NCI-H1694 (cell line): ENCODE measurements at regions not wholly inside any gene's neighbourhood (a gene's known extent, or its start where the extent isn't known, plus 50 kb on each side); places are given as distances from the start of the nearest gene placed in this dataset.
A peak's percentile ranks its signal among the peaks of the same experiment; 100 is the strongest.

Source experiments
- DNase-seq: peaks from one replicate; lab custom pipeline; 2025; lab: John Stamatoyannopoulos, UW

DNA sequence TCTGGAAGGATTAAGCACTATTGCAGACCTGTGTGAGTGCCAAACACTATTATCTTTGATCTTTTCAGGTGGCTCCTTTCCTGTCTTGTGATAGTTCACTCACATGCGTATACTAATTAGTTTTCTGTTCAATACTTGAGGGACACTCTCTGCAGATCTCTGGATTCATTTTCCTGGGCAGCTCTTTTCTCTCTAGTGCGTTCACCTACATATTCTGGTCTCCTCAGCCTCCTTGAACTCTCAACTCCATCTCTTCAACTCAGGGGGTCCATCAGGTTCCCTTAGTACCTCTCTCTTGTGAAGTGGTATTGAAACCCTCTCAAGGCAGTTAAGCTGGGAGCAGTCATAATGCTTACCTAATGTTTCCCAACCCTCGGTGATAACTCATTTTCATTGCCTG lies 1218.1 kb upstream of the MAP3K7 start:
- DNase-seq: no peak

DNA sequence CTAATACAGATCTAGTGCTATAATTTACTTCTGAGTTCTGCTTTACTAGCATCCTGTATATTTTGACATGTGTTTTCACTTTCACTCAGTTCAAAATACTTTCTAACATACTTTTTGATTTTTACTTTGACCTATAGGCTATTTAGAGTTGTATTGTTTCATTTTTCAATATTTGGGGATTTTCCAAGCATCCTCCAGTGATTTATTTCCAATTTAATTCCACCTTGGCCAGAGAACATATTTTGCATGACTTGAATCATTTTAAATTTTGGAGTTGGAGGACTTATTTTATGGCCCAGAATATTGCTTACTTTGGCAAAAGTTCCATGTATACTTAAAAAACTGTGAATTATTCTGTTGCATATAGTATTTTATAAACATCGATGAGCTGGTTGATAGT lies 1215.6 kb upstream of the MAP3K7 start:
- DNase-seq: no peak

DNA sequence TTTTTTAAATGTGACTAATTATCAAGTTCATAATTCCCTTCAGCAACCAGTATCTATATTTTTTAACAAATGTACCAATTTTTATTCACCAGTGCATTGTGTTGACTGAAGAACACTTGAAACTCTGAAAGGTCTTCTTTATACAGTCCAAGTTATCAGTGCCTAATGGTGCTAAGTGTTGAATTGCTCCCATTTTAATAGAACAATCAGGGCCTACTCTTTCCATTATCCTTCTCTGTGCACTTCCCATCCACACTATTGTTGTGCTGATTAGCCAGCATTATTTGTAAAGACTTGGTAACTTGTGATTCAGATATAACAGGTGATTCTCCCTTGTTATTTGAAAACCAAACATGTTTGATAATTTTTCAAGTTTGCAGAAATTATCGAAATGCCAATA lies 1209.7 kb upstream of the MAP3K7 start:
- no peak for DNase-seq

DNA sequence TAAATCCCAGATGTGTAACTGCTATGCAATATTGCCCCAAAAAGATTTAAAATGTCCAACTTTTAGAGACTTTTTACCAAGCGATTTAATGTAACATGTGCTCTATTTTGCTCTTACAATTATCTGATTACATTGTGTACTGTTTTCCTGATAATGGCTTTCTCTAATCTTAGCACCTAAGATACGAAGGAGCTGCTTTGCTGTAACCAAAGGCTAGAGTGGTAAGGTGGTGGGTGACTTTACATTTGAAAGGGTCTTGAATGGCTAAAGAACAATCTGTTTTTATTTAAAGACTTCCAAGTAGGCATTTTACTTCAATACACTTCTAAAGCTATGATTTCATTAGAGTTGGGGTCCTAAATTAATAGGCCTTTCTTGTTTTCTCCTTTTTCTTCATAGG lies 1201.6 kb upstream of the MAP3K7 start:
- DNase-seq: no peak

DNA sequence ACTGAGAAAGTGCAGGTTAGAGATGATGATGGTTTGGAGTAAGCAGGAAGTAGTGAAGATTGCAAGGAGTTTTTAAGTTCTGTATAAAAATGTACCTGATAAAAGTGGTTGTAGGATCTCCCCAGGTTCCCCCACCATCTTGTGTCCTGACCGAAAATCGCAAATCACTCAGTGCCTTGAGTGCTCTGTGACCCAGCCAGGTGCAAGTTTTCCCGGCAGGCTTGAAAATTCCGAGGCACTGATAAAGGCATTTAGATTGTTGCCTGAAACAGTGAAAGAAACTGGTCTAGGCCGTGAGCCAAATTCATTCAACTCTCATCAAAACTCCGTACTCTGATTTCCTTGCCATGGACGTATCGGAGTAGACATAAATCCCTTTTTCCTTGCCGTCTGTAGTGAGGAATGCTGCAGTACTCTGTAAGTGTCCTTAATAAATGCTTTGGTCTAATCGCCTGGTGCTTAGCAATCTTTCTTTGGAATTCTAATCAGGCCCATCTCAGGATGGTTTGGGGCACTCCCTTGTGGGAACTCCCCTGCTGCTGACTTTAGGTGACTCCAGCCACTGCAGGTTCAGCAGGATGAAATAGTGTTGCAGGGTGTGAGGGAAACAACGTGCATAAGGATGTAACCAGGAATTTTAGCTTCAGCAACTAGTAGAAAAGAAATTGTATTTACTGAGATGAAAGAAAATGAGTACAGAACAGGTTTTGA lies 1199.8 kb upstream of the MAP3K7 start:
- no peak for DNase-seq

DNA sequence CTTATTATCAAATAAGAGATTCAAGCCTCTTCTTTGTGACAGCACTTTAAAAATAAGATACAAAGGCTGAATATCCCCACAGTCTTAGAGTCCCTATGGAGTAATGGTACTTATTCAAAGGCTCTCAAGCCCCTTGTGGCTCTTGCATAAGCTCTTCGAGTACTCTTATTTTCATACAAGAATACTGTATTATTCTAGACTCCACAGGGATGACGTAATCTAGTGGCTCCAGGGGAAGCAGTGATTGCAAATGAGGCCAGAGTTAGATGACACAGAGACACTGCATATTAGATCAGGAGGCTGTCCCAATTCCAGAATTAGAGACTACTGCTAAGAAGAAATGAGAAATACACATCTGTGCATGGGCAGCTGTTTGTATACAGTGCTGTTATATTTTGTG lies 1195.9 kb upstream of the MAP3K7 start:
- DNase-seq: no peak

DNA sequence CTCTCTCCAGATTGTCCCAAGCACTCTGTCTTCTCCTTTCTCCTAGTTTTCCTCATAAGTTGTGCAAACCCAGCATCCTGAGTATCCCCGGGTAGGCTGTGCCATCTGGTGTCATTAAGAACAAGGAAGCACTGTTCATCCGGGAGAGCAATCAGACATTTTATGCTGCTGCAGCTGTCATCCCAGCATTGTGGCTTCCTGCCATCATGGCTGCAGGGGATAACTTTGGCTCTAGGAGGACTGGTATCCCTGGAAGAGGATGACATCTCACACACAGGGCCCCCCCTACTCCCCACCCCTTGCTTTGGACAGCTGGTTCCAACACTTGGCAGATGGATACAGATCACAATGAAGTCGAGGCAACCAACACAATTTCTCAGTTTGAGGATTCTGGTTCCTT lies 1195.1 kb upstream of the MAP3K7 start:
- peak; percentile 77 for DNase-seq

DNA sequence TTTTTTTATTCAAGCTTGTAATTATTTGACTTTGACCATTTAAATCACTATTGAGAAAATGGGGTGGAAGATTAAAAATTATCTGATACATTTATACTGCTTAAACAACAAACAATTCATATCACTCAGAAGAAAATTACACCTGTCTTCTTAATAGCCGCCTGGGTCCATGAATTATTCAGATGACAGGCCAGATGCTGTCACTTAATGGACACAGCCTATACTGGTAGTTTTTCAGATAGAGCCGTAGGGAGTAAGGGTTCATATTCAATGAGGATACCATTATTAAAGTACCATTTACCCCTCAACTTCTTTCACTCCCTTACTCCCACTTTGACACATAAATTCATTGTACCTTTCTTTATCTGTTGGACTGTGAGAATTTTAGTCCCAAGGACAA lies 1193.4 kb upstream of the MAP3K7 start:
- no peak for DNase-seq

DNA sequence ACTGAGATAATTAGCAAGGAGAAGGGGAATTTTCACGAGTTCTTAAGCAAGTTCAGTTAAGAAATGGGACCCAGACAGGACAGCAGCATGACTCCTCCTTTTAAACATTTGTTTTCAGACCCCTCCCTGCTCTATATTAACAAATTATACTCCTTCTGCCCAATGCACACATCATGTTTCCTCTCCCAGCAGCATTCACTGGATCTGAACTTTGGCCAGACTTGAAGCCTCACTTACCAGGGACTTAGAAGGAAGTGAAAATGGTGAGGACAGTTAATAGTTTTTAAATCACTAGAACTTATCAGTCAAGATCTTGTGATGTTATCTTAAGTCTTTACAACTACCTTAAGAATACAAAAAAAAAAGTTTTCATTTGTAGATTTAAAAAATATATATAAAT lies 1174.7 kb upstream of the MAP3K7 start:
- DNase-seq: no peak

DNA sequence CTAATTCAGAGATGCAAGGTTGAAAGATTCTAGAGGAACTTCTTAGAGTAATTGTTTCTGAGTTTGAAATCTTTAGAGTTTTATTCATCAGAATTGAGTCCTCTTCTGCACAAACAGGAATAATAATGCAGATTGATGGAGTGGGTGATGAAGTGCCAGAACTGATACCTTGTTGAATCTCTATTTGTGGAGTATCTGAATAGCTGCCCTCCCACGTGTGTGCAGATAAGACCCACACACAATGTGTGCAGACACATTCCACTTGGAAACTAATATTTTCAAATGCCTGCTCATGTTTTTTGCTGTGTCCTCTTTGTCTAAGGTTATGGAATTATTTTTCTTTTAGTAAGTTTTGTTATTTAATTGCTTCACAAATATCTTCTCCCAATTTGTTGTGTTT lies 1167.8 kb upstream of the MAP3K7 start:
- no peak for DNase-seq

DNA sequence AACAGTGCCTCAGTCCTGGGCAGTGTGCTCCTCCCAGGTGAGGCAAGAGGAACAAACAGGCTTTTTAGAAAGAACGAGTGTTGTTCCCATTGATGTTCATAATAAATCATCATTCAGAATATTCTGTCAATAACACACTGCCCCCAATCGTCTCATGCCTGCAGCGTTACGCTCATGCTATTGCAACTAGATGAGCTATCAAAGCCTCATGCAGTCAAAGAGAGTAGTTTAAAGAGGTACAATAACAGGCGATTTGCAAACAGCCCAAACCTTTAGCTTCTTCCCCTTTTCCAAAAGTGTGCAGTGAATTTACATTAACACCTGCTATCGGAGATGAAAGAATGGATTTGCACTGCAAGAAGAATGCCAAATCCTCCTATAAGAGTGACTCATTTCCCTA lies 1164.7 kb upstream of the MAP3K7 start:
- no peak for DNase-seq

DNA sequence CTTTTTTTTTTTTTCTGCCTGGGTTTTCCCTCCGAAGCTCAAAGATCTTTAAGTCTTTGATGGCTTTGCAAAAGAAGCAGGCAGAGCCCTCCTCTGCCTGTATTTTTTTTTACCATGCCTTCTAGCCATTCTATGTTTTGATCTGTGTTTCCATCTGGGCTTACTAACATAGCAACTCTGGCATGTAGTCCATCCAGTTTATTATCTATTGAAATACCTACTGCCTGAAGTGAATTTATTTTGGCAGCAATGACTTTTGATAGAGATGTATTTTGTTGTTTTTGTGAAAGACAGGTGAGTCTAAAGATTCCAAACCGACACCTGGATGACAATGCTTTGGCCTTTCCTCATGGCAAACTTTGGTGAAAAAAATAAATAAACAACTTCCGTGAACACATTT lies 1157.7 kb upstream of the MAP3K7 start:
- no peak for DNase-seq

DNA sequence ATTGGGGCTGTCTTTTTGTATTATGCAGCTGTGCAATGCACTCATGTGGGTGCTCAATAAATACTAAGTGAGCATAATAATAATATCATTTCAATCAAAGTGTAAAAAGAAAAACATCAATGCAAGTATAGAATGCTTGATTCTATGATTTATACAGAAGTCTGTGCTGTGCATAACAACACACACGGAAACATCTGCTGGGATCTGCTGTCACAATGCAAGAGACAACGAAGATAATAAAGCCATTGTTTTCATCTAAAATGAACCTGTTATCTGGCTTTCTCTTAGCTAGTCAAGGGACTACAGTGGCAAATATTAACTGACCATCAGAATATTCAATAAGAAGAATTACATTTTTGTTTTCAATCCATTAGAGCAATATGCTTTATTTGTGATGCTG lies 1156.9 kb upstream of the MAP3K7 start:
- no peak for DNase-seq

DNA sequence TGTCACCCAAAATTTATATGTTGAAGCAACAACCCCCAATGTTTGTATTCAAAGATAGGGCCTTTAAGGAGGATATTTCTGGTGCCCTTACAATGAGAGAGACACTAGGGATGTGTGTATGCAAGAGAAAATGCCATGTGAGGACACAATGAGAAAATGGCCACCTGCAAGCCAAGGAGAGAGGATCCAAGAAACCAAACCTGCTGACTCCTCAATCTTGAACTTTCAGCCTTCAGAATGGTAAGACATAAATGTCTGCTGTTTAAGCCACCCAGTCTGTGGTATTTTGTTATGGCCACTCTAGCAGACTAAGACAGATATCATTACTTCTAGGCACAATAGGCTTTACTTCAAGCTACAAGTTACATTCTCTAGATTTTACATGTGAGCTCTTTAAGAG lies 1145.1 kb upstream of the MAP3K7 start:
- DNase-seq: no peak

DNA sequence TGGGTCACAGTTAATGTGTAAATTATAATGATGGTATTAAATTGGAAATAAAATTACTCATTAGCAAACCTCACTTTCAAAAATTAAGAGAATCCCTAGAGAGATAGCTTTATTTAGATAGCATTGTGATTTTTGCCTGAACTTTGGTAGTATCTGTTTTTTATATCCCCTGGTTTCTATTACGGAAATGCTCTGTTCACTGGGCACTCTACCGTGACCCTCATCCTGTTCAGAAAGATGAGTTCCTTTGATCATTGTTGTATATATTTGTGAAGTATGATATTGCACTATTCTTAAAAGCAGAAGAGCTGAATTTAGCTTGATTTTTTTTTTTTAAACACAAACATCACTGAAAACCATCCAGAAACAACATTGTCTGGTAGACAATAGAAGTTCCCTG lies 1143.8 kb upstream of the MAP3K7 start:
- DNase-seq: no peak

DNA sequence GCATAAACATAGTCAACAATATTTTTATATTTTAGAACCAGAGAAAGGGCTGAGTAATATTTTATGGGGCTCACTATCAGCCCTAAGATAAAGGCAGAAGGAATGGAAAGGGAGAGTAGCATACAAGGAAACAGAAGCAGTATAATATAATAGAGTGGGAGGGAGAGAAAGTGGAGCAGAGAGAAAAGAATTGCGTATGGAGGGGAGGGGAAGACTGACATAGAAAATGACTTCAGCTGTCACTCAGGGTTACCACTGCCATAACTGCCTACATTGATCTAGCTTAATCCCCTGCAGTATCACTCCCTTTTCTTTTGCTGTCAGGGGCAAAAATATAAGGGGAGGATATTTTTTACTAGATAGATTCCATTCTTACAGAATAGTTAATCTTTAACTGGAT lies 1133.5 kb upstream of the MAP3K7 start:
- DNase-seq: no peak

DNA sequence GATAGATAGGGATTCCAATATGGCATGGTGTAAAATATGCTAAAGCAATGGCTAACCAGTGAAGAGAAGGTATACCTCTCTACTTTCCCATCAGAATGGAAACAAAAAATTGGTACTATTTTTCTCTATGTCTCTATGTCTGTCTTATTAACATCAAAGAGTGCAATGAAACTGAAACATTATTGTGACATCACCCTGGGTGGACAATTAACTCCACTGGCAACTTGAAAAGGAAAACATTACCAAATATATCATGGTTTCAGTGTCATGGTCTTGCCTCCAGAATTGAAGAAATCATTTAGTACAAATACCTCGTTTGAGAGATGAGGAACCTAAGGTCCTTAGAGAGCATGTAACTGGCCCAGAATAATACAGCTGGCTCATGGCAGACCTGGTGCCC lies 1132.5 kb upstream of the MAP3K7 start:
- DNase-seq: no peak

DNA sequence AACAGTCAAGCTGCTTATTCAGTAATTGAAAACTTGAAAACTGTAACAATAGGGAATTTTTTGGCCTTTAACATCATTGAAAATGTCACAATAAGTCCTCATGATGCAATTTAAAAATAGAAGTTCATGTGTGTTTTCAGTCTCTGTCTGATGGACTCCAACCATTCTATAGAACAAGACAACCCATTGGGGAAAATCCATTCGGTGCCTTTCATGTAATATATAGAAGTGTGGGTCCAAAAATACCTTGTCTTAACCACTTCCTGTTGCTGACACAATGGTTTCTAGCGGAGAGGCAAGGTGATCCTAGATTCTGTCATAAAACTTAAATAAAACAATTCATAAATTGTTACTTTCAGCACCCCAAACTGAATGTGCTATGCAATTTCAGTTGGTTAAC lies 1131.3 kb upstream of the MAP3K7 start:
- DNase-seq: no peak

DNA sequence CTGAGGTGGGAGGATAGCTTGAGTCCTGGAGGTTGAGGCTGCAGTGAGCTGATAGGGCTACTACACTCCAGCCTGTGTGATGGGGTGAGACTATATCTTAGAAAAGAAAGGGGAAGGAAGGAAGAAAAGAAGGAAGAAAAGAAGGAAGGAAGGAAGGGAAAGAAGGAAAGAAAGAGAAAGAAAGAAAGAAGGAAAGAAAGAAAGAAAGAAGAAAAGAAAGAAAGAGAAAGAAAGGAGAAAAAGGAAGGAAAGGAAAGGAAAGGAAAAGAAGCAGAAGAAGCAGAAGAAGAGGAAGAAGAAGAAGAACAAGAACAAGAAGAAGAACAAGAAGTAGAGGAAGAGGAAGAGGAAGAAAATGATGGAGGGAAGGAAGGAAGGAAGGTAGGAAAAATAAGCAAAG lies 1130.2 kb upstream of the MAP3K7 start:
- no peak for DNase-seq

DNA sequence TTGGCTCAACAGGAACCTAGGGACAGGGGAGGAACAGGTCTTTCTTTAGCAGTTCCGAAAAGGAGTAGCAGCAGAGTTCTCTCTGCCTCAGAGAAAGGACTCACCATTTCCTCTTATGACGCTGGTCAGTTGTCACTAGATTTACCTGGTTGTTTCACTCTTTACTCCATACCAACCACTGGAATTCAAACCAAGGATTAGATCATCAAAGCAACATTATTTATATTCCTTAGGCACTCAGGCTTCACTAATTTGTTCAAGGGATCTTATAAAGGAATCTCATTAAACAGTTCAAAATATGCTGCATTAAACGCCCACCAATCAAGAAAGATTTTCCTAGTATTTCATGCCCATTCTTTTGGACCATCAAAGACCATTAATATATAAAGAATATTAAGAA lies 1129.5 kb upstream of the MAP3K7 start:
- no peak for DNase-seq

DNA sequence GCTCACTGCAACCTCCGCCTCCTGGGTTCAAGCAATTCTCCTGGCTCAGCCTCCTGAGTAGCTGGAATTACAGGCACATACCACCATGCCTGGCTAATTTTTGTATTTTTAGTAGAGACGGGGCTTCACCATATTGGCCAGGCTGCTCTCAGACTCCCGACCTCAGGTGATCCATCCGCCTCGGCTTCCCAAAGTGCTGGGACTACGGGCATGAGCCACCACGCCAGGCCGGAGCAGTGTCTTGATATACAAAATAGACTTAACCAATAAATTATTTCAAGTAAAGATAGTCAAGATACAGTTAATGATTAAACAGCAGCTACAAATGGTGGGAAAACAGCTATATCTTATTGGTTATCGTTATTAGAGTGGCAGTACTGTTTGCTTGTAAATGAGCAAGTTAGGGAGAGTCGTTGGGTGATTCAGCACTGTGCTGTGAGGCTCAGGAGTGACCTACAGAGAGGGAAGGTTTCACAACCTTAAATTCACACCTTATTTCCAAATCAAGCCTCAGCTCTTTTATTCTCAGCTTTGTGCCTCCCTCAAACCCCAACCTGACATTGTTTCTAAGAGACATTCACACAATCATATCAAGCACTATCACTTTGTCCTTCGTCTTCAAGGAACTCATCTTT lies 1128.4 kb upstream of the MAP3K7 start:
- no peak for DNase-seq

DNA sequence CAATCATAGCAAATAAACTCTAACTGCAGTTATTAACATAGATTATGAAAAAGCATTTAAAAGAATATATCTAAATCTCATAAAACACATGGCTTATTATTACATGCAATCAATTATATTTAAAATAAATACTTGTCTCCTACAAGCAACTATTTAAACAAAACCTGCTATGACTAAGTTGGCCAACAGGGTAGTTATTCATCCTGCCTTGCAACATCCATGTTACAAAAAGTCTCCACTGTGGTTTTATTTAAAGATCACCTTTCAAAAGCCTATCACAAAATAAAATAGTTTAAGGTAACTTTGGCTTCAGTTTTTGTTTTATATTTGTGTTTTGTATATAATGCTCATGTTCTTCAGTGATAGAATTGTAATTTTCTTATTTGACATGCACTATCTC lies 1127.0 kb upstream of the MAP3K7 start:
- DNase-seq: no peak

DNA sequence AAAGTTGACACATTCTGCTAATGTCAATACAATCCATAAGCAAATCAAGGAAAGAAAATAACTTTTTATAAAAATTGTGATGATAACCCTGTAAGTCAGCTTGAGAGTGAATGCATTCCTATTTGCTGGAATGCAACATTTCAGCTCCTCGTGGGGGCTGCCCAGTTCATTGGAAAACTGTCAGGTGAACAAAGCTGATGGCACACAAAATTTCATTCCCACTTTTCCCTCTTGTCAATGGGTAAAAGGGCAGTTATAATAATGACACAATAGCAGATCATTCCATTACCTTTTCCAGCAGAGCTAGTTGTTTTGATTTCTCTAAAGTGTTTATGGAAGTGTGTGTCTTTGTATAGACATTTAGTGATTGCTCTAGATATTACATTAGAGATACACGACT lies 1124.6 kb upstream of the MAP3K7 start:
- no peak for DNase-seq

DNA sequence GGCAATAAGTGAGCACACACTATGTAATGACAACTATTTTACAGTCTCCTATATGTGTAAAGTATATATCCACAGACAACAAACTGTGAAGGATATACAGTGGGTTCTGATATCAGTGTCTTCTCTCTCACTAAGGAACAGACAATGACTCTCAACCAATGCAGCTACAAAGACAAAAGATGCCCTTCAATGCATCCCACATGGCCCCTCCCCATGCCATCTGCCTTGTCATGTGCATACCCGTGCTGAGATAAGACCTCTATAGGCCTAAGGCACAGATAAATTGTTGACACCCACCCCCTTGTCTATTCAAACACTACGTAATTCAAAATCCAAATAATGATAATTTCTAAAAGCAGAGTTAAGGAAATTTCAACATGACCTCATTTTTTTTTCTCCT lies 1123.5 kb upstream of the MAP3K7 start:
- no peak for DNase-seq
